ENCODE measurements at regions not wholly inside any gene's neighbourhood (a gene's known extent, or its start where the extent isn't known, plus 50 kb on each side); places are given as distances from the start of the nearest gene placed in this dataset.

- no peak for DNase-seq
Observed at GRCh38 chr10:63862860-63863259, 341.7 kb downstream of the REEP3 start.

GRCh38 chr10:63865210-63865609 is 344.0 kb downstream of the REEP3 start:
- no peak for DNase-seq

- DNase-seq = peak; percentile 61
Observed at GRCh38 chr10:63866075-63866746, 345.0 kb downstream of the REEP3 start.

- DNase-seq = no peak
Observed at GRCh38 chr10:63866747-63867140, 345.5 kb downstream of the REEP3 start.

- no peak for DNase-seq
Observed at GRCh38 chr10:63878428-63878827, 357.2 kb downstream of the REEP3 start.

GRCh38 chr10:63883861-63884260 is 362.7 kb downstream of the REEP3 start:
- no peak for DNase-seq

GRCh38 chr10:63884426-63884825 is 363.2 kb downstream of the REEP3 start:
- DNase-seq = no peak

- DNase-seq = no peak
Observed at GRCh38 chr10:63885156-63885555, 364.0 kb downstream of the REEP3 start.

- DNase-seq = no peak
Observed at GRCh38 chr10:63886281-63887022, 365.3 kb downstream of the REEP3 start.

- no peak for DNase-seq
Observed at GRCh38 chr10:63887023-63887589, 365.9 kb downstream of the REEP3 start.

GRCh38 chr10:63887600-63888370 is 366.6 kb downstream of the REEP3 start:
- no peak for DNase-seq

- no peak for DNase-seq
Observed at GRCh38 chr10:63889803-63890202, 368.6 kb downstream of the REEP3 start.

GRCh38 chr10:63896992-63897391 is 375.8 kb downstream of the REEP3 start:
- DNase-seq = no peak

- no peak for DNase-seq
Observed at GRCh38 chr10:63899673-63900300, 378.6 kb downstream of the REEP3 start.

GRCh38 chr10:63901228-63901627 is 380.0 kb downstream of the REEP3 start:
- DNase-seq = no peak

- DNase-seq = no peak
Observed at GRCh38 chr10:63901881-63902280, 380.7 kb downstream of the REEP3 start.

GRCh38 chr10:63910806-63911205 is 389.6 kb downstream of the REEP3 start:
- no peak for DNase-seq

GRCh38 chr10:63915240-63915639 is 394.0 kb downstream of the REEP3 start:
- no peak for DNase-seq

GRCh38 chr10:63917363-63917762 is 396.2 kb downstream of the REEP3 start:
- DNase-seq = no peak

- DNase-seq = no peak
Observed at GRCh38 chr10:63919575-63920279, 398.5 kb downstream of the REEP3 start.

GRCh38 chr10:63920926-63921325 is 399.7 kb downstream of the REEP3 start:
- DNase-seq = no peak

All from right kidney (tissue), 1 donor.